ENCODE measurements at regions not wholly inside any gene's neighbourhood (a gene's known extent, or its start where the extent isn't known, plus 50 kb on each side); places are given as distances from the start of the nearest gene placed in this dataset.
A peak's percentile ranks its signal among the peaks of the same experiment; 100 is the strongest.
"Not testable (repeated sequence)": the region's sequence is repeated elsewhere in the genome, so short reads cannot be mapped to it uniquely, and the experiment has no call there.

DNA sequence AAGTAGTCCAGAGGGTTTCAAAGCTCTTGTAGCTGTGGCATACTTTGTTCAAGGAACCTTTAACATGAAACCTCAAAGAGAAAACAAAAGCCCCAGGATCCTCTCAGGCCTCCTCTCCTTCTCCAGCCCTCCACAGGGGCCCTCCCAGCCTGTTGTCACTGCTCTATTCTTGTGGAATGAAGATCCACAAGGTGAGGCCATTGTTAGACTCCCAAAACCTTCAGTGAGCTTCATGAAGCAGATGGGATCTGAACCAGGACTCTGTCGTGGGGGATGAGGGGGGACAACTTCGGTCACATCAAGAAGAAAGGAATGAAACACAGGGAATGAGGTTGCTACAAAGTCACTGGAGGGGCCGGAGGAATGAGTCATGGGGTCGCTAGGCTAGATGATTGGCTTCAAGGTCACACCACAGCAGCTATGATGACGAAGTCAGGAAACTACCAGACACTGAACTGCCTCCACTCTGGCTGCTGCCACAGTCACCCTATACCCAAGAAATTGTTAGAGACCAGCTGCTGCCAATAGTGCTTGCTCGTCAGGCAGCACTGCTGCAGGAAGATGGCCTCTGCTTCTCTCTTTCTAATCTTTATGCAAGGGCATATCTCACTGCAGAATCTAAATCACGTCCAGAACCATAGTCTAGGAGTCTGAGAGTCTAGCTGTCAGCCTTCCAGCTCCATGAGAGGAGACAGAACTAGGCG, 208.8 kb downstream of the HIBADH start:
- H3K4me3 ChIP-seq (replicated peaks in 1 of 4; ENCODE audit: control extremely low read depth in 1 of 4, insufficient read depth in 1 of 4, low read depth in 3 of 4, low read length in 4 of 4): no peak overlapping the region
- H3K27ac ChIP-seq (ENCODE audit: insufficient read depth, low read length): no peak overlapping the region
- peak; percentile 80 to 85 for DNase-seq (ENCODE audit: low read depth in 2 of 2)
- H3K9me3 ChIP-seq (ENCODE audit: control insufficient read depth, insufficient read depth, low read depth, low read length): no peaks in the 10 kb centered on the region
- H3K27me3 ChIP-seq (ENCODE audit: control insufficient read depth, insufficient read depth, low read length): no peaks in the 10 kb centered on the region
- peak overlapping the region; percentile 21 for H2AFZ ChIP-seq (ENCODE audit: low read length)
- H3K79me2 ChIP-seq (ENCODE audit: control insufficient read depth, insufficient read depth, low read length): no peaks in the 10 kb centered on the region
- TF ChIP-seq, protein P1, sequence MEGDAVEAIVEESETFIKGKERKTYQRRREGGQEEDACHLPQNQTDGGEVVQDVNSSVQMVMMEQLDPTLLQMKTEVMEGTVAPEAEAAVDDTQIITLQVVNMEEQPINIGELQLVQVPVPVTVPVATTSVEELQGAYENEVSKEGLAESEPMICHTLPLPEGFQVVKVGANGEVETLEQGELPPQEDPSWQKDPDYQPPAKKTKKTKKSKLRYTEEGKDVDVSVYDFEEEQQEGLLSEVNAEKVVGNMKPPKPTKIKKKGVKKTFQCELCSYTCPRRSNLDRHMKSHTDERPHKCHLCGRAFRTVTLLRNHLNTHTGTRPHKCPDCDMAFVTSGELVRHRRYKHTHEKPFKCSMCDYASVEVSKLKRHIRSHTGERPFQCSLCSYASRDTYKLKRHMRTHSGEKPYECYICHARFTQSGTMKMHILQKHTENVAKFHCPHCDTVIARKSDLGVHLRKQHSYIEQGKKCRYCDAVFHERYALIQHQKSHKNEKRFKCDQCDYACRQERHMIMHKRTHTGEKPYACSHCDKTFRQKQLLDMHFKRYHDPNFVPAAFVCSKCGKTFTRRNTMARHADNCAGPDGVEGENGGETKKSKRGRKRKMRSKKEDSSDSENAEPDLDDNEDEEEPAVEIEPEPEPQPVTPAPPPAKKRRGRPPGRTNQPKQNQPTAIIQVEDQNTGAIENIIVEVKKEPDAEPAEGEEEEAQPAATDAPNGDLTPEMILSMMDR (conservative IDR thresholded peaks at IDR 0.05 in 1 of 2, IDR thresholded peaks at IDR 0.05 in 1 of 2; ENCODE audit: low read depth in 1 of 2, low read length in 2 of 2): no peak
- no peak for TF ChIP-seq EZH2 (IDR thresholded peaks at IDR 0.05; ENCODE audit: low read length, missing control alignments)
- peaks cover 4% of the 10 kb centered on the region for H3K4me1 ChIP-seq (ENCODE audit: control insufficient read depth, extremely low read depth, insufficient read depth, low read length)
- no peaks in the 10 kb centered on the region for H3K36me3 ChIP-seq (ENCODE audit: control insufficient read depth, insufficient read depth, low read length)
- H4K20me1 ChIP-seq (ENCODE audit: control insufficient read depth, extremely low read depth, insufficient read depth, low read length): no peaks in the 10 kb centered on the region
- H3K4me2 ChIP-seq (ENCODE audit: extremely low read depth, insufficient read depth, low read length): no peak overlapping the region
- no peak overlapping the region for H3K9ac ChIP-seq (ENCODE audit: insufficient read depth, low read length)

DNA sequence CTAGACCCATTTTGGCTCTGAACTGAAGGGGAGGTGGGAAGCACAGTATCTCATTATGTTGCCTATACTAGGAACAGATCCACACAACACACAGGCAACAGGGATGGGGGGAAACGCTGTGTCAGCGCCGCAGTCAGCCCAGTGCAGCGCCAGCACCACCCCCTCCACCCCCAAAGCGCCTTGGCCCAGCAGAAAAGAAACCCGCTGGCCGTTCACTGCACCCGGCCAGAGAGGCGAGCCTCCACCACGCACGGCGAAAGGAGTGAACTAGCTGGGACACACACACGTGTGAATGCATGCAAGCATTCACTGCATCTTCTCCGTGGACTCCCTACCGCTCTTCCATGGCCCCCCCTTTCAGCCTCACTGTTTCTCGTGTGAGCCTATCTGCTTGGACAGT, 205.6 kb downstream of the HIBADH start:
- not testable (repeated sequence) for H3K27me3 ChIP-seq (ENCODE audit: control insufficient read depth, insufficient read depth, low read length); H2AFZ ChIP-seq (ENCODE audit: low read length); H3K79me2 ChIP-seq (ENCODE audit: control insufficient read depth, insufficient read depth, low read length); H3K4me2 ChIP-seq (ENCODE audit: extremely low read depth, insufficient read depth, low read length); H3K27ac ChIP-seq (ENCODE audit: insufficient read depth, low read length); H3K4me3 ChIP-seq (replicated peaks in 1 of 4; ENCODE audit: control extremely low read depth in 1 of 4, insufficient read depth in 1 of 4, low read depth in 3 of 4, low read length in 4 of 4); H3K4me1 ChIP-seq (ENCODE audit: control insufficient read depth, extremely low read depth, insufficient read depth, low read length); H4K20me1 ChIP-seq (ENCODE audit: control insufficient read depth, extremely low read depth, insufficient read depth, low read length); DNase-seq (ENCODE audit: low read depth in 2 of 2); H3K9ac ChIP-seq (ENCODE audit: insufficient read depth, low read length); H3K9me3 ChIP-seq (ENCODE audit: control insufficient read depth, insufficient read depth, low read depth, low read length); H3K36me3 ChIP-seq (ENCODE audit: control insufficient read depth, insufficient read depth, low read length)

DNA sequence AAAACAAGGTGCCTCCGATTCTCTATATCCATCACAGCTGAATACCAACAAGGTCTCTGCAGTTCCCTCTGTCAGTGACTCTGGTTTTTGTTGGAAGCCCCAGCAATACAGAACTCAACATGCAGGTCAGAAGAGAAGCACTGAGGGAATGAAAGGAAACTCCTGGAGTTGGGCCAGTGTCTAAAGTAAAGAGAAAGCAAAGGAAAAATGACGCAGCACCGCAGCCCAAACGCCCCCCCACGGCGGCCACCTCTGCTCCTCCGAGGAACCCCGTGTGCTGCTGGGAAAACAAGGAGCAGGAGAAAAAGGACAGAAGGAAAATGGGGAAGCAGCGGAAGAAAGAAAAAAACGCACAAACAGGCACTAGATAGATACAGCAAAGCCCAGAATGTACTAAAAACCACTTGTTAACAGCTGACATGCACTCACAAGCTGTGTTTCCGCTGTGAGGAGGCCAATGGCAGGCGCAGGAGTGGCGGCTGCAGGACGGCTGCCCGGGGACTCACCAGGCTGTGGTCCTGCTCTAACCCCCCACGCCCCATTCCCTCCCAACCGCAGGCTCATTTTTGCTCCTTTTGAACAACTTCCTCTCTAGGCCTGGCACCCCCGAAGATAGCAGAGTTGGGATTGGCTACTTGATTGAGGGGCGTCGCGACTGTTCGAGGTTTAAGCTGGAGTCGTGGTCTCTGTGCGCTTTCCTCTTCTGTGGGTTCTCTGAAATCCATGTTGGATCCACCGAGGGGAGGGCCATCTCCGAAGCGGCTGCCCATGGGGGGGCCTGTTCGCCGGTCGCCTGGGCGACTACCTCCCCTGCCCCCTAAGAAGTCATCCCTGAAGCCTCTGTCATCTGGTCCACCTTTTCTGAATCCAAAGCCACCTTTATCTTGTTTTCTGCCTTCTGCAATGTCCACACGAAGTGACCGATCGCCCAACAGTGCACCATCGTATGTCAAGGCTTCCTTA, 204.8 kb downstream of the HIBADH start:
- H3K27me3 ChIP-seq (ENCODE audit: control insufficient read depth, insufficient read depth, low read length); H3K27ac ChIP-seq (ENCODE audit: insufficient read depth, low read length); H2AFZ ChIP-seq (ENCODE audit: low read length); H3K9me3 ChIP-seq (ENCODE audit: control insufficient read depth, insufficient read depth, low read depth, low read length); H3K4me3 ChIP-seq (replicated peaks in 1 of 4; ENCODE audit: control extremely low read depth in 1 of 4, insufficient read depth in 1 of 4, low read depth in 3 of 4, low read length in 4 of 4); H3K36me3 ChIP-seq (ENCODE audit: control insufficient read depth, insufficient read depth, low read length); H3K9ac ChIP-seq (ENCODE audit: insufficient read depth, low read length); H4K20me1 ChIP-seq (ENCODE audit: control insufficient read depth, extremely low read depth, insufficient read depth, low read length); H3K79me2 ChIP-seq (ENCODE audit: control insufficient read depth, insufficient read depth, low read length); H3K4me2 ChIP-seq (ENCODE audit: extremely low read depth, insufficient read depth, low read length): not testable (repeated sequence)
- DNase-seq (ENCODE audit: low read depth in 2 of 2): peak; percentile 8 to 30
- peaks cover 11% of the 10 kb centered on the region for H3K4me1 ChIP-seq (ENCODE audit: control insufficient read depth, extremely low read depth, insufficient read depth, low read length)

Data from fibroblast of lung (primary cell).